IgD-negative memory B cell (primary cell): ENCODE measurements at regions not wholly inside any gene's neighbourhood (a gene's known extent, or its start where the extent isn't known, plus 50 kb on each side); places are given as distances from the start of the nearest gene placed in this dataset.
"Not testable (repeated sequence)": the region's sequence is repeated elsewhere in the genome, so short reads cannot be mapped to it uniquely, and the experiment has no call there.

ENCODE experiments used
- H3K27ac Mint-ChIP-seq, 3 donors: one replicate each; pipeline ENCODE4 v1.8.0; 2020 to 2022; ENCODE audit warnings: mild to moderate bottlenecking in 3 of 3, mixed read lengths in 3 of 3, moderate library complexity in 1 of 3
- H3K27me3 Mint-ChIP-seq: one replicate; pipeline ENCODE4 v1.8.0; 2021; ENCODE audit warnings: mixed read lengths
- H3K36me3 Mint-ChIP-seq: one replicate; pipeline ENCODE4 v1.8.0; 2020; ENCODE audit warnings: mild to moderate bottlenecking, mixed read lengths
- H3K4me1 Mint-ChIP-seq, 3 donors: one replicate each; pipeline ENCODE4 v1.8.0; 2020 to 2022; ENCODE audit warnings: mixed read lengths in 3 of 3, mild to moderate bottlenecking in 1 of 3
- H3K4me3 Mint-ChIP-seq, 4 donors: one replicate each; pipeline ENCODE4 v1.8.0; 2020 to 2022; ENCODE audit warnings: mild to moderate bottlenecking in 4 of 4, mixed read lengths in 4 of 4, moderate library complexity in 3 of 4
- H3K9me3 Mint-ChIP-seq, 3 donors: one replicate each; pipeline ENCODE4 v1.8.0; 2020 to 2021; ENCODE audit warnings: mixed read lengths in 3 of 3, mild to moderate bottlenecking in 1 of 3

DNA sequence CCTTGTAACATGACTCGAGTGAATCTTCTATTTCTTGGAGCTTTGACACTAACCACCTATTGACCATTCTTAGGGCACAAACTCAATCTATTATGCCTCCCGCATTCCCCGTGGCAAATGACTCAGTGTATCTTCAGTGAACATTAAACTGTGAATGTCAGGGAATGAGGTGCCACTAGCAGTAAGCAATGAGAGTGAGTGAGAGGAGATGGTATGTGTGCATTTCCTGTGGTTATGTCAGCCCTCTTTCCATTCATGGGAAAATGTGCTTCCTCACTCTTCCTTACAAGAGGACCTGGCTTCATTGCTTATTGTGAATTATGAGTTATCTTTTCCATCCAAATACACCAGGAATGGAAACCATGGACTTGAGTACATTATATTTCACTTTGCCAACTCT lies 229.2 kb downstream of the EMP1 start:
- Mint-ChIP-seq H3K27me3 (peaks cover 2% of the 10 kb centered on the region), H3K4me3 (no peak overlapping the region), H3K4me1 (no peaks in the 10 kb centered on the region), H3K27ac (no peak overlapping the region), H3K36me3 (peaks cover 3% of the 10 kb centered on the region), H3K9me3 (peaks cover 0 to 6% (median 0%) of the 10 kb centered on the region in 3 donors)

DNA sequence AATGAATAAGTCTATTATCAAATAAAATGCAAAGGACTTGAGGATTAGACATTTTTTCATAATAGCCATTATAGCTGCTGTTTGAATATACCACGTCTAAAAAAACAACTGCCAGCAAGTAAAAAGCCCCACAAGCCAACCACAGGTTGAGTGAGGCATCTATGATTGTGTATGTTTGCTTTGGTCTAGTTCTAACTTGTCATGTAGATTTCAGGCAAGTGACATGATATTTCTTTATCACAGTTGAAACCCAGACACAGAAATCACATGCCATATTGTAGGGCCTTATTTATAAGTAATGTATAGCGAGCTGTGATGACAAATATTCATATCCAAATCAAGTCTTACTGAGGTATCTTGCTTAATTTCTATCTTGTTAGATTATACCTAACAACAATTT lies 225.8 kb downstream of the EMP1 start:
- H3K36me3 Mint-ChIP-seq, result peaks cover 1% of the 10 kb centered on the region
- no peaks in the 10 kb centered on the region for H3K4me1 Mint-ChIP-seq
- no peak overlapping the region for H3K4me3 Mint-ChIP-seq
- H3K27me3 Mint-ChIP-seq, result peaks cover 2% of the 10 kb centered on the region
- no peaks in the 10 kb centered on the region for H3K9me3 Mint-ChIP-seq
- no peak overlapping the region for H3K27ac Mint-ChIP-seq

DNA sequence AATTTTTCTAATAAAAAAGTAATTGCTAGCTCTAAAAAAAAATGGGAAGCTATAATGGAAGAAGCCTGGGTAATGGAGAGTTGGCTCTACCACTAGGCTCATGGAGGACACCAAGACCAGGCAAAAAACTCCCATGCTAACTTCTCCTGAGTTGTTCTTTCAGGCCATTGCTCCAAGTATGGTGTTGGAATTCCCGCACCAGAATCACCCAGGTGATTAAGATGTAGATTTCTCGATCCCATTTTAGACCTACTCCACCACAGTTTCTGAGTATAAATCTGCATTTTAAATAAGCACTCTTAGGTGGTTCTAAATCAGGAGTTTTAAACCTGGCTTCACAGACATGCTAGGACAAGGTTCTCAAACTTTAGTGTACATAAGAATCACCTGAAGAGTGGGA lies 221.0 kb downstream of the EMP1 start:
- Mint-ChIP-seq H3K4me1 (no peaks in the 10 kb centered on the region), H3K27me3 (no peaks in the 10 kb centered on the region), H3K27ac (no peak overlapping the region), H3K9me3 (peaks cover 0 to 4% (median 2%) of the 10 kb centered on the region in 3 donors), H3K36me3 (peaks cover 4% of the 10 kb centered on the region), H3K4me3 (no peak overlapping the region)

DNA sequence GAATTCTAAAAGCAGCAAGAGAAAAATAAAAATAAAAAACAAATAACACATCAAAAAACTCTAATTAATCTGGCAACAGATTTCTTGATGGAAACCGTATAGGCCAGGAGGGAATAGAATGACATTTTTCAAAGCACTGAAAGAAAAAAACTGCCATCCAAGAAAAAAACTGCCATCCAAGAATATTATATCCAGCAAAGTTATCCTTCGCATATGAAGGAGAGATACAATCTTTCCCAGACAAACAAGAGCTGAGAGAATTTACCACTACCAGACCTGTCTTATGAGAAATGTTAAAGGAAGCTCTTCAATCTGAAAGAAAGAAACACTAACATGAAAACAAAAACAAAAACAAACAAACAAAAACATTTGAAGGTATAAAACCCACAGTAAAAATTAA lies 214.8 kb downstream of the EMP1 start:
- peaks cover 4% of the 10 kb centered on the region for H3K36me3 Mint-ChIP-seq
- H3K4me3 Mint-ChIP-seq, result no peak overlapping the region
- peaks cover 2 to 18% (median 17%) of the 10 kb centered on the region in 3 donors for H3K9me3 Mint-ChIP-seq
- H3K27me3 Mint-ChIP-seq, result no peaks in the 10 kb centered on the region
- H3K4me1 Mint-ChIP-seq, result no peaks in the 10 kb centered on the region
- no peak overlapping the region for H3K27ac Mint-ChIP-seq

DNA sequence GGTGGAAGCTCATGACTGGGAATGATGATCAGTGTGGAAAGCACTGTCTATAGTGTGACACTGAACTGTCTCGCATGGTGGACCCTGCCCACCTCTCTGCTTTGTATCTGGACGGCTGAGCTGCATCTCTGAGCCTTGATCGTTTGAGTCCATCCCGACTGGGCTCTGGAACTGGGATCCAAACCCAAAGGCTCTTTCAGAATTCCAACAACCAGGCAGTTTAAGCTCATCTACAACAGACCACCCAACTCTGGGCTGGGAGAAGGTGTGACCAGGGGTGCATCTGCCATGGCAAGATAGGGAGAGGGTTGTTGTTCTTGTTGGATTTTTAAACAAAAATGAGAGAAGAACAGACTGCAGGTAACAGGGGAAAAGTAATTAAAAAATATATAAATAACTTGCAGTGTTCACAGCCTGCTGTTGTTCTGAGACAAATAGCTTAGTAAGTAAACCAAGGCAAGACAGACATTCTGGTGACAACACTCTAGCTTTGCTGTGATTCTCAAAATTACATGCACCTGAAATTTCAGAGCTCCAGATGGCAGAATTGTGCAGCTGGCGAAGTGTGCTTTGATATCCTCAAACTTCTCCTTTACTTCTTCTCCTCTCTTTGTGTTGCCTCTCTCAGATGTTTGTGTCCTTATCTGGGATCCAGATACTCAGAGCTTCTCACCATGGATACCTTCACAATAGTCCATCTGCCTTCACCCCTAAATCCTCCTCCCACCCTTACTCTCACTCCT lies 209.6 kb downstream of the EMP1 start:
- no peaks in the 10 kb centered on the region for H3K27me3 Mint-ChIP-seq
- peaks cover 0 to 2% (median 0%) of the 10 kb centered on the region in 3 donors for H3K4me1 Mint-ChIP-seq
- peaks cover 0 to 10% (median 9%) of the 10 kb centered on the region in 3 donors for H3K9me3 Mint-ChIP-seq
- H3K27ac Mint-ChIP-seq, result no peak overlapping the region
- H3K36me3 Mint-ChIP-seq, result peaks cover 2% of the 10 kb centered on the region
- H3K4me3 Mint-ChIP-seq, result no peak overlapping the region

DNA sequence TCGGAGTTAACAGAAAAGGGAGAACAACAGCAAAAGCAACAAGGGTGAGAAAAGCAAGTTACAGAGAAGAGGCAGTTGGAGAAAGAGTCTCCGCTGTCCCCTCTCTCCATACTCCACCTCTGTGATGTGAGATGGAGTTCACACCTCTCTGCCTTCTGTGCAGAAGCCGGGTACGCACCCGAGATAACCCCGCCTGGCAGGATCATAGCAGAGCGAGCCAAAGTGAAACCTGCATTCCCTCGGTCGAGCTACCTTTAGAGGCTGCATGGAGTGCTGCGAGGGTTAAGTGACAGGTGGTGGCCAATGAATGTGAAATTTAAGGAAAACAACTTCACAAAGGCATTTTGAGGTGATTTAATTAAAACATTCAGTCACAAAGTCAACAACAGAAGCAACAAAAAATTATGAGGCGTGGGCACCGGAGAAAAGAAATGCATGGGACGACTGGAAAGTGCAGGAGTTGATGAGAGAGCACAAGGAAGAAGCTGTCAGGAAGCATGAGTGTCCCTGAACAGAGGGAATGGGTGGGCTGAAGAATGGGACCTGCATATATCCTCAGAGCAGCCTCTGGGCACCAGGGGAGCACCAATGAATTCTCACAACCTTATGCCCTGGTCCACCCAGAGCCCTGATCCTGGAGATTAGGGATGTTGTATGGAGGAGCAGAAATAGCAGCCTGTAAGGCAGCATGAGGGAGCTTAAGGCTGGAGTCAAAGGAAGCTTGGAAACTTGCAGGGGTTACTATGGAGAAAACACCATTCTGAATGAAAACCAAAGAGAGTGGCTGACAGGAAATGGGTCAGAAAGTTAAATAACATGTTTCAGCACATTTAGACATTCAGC lies 208.3 kb downstream of the EMP1 start:
- Mint-ChIP-seq H3K4me3 (no peak overlapping the region), H3K4me1 (peaks cover 0 to 2% (median 0%) of the 10 kb centered on the region in 3 donors), H3K36me3 (peaks cover 2% of the 10 kb centered on the region), H3K27me3 (no peaks in the 10 kb centered on the region), H3K27ac (no peak overlapping the region), H3K9me3 (peaks cover 0 to 6% (median 0%) of the 10 kb centered on the region in 3 donors)

DNA sequence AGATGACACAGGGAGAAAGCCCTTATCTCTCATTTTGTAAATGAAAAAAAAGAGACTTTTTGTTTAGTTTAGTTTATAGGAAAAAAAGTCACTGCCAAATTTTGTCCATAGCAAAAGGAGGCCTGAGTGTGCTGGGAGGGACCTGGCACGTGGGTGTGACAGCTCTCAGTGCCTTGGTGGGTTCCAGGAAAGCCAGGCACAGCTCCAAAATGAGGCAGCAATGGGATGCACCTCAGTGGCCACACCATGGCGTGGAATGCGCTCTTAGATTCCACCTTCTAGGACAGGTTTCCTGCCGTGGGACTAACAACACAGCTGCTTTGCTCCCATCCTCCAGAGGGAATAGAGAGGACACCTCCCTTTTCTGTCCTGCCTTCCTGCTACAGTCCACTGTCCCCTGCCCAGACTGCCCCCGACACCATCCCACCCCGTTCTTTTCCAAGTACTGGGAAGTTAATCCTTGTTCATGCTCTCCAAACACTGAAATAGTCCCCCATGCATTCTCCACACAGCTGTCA lies 207.6 kb downstream of the EMP1 start:
- Mint-ChIP-seq H3K36me3 (peaks cover 2% of the 10 kb centered on the region), H3K27me3 (no peaks in the 10 kb centered on the region), H3K4me1 (peaks cover 0 to 2% (median 0%) of the 10 kb centered on the region in 3 donors), H3K4me3 (no peak overlapping the region), H3K9me3 (peaks cover 0 to 6% (median 0%) of the 10 kb centered on the region in 3 donors), H3K27ac (no peak overlapping the region)

DNA sequence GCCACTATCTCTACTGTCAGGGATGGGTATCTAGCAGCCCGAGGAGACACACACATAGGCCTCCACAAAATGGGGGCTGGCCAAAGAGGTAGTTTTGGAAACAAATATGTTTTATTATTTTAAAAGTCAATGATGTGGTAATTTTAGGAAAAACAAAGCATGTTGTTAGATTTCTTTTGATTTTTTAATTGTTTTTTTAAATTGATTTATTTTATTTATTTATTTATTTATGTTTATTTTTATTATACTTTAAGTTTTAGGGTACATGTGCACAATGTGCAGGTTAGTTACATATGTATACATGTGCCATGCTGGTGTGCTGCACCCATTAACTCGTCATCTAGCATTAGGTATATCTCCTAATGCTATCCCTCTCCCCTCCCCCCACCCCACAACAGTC lies 194.8 kb downstream of the EMP1 start:
- not testable (repeated sequence) for H3K4me1 Mint-ChIP-seq, H3K27me3 Mint-ChIP-seq, H3K4me3 Mint-ChIP-seq, H3K36me3 Mint-ChIP-seq, H3K27ac Mint-ChIP-seq, H3K9me3 Mint-ChIP-seq

DNA sequence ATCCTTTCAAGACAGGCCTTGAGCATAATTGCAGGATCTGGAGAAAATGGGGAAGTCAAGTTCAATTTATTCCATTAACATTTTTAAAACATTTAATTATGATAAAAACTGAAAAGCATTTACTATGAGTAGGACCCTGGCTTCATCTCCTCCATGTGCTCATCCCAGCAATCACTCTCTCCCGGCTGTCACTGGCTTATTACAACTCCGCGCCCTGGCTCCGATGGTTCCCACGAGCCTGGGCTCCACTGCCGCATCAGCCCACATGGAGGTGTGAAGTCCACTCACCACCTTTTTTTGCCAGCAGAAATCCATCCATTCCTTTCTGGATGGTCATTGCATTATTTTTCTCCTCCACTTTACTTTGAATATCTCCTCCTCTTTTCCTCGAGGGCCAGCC lies 194.4 kb downstream of the EMP1 start:
- H3K4me1 Mint-ChIP-seq, result no peaks in the 10 kb centered on the region
- no peaks in the 10 kb centered on the region for H3K9me3 Mint-ChIP-seq
- no peak overlapping the region for H3K27ac Mint-ChIP-seq
- H3K4me3 Mint-ChIP-seq, result no peak overlapping the region
- peaks cover 3% of the 10 kb centered on the region for H3K27me3 Mint-ChIP-seq
- peaks cover 1% of the 10 kb centered on the region for H3K36me3 Mint-ChIP-seq

DNA sequence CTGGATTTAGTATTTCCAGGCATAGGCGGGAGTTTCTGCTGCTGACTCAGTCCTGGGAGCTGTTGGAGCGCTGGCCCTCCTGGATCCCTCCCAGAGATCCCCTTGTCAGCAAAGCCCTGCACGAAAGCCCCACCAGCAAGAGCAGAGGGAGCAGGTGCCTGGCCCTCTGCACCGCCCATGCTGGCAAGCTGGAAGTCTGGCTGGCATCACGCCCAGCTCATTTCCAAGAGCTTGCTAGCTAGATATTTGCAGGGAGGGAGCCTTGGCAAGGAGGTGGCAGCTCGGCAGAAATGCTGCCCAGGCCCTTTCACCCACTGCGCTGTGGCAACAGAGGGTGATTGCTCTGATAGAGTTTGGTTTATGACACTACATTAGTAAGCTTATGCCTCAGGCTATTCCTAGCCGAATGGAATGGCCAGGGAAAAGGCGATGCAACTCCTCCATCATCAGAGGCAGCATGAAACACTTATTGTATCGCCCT lies 193.9 kb downstream of the EMP1 start:
- H3K4me3 Mint-ChIP-seq, result no peak overlapping the region
- H3K36me3 Mint-ChIP-seq, result peaks cover 1% of the 10 kb centered on the region
- H3K4me1 Mint-ChIP-seq, result no peaks in the 10 kb centered on the region
- peaks cover 3% of the 10 kb centered on the region for H3K27me3 Mint-ChIP-seq
- no peaks in the 10 kb centered on the region for H3K9me3 Mint-ChIP-seq
- H3K27ac Mint-ChIP-seq, result no peak overlapping the region

DNA sequence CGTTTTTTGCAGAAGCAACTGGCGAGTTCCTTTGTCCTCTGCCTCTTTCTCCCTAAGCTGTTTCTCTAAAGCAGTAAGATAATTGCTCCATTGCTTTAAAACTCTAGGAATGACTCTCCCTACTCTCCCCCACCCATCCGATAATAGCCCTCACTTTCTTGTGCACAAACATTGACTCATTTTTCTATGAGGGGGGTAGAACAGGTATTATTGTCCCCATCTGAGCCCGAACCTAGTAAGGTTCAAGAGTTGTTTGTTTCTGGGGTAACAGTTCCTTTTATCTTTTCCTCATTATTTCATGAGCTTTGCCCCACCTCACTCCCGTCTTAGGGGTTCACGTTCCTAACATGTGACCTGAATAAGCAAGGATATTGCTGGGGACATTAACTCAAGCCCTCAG lies 190.6 kb downstream of the EMP1 start:
- Mint-ChIP-seq H3K36me3 (peaks cover 1% of the 10 kb centered on the region), H3K27me3 (peaks cover 6% of the 10 kb centered on the region), H3K27ac (peak overlapping the region in 1 of 3 donors; percentile 47), H3K4me1 (no peaks in the 10 kb centered on the region), H3K4me3 (no peak overlapping the region), H3K9me3 (no peaks in the 10 kb centered on the region)

DNA sequence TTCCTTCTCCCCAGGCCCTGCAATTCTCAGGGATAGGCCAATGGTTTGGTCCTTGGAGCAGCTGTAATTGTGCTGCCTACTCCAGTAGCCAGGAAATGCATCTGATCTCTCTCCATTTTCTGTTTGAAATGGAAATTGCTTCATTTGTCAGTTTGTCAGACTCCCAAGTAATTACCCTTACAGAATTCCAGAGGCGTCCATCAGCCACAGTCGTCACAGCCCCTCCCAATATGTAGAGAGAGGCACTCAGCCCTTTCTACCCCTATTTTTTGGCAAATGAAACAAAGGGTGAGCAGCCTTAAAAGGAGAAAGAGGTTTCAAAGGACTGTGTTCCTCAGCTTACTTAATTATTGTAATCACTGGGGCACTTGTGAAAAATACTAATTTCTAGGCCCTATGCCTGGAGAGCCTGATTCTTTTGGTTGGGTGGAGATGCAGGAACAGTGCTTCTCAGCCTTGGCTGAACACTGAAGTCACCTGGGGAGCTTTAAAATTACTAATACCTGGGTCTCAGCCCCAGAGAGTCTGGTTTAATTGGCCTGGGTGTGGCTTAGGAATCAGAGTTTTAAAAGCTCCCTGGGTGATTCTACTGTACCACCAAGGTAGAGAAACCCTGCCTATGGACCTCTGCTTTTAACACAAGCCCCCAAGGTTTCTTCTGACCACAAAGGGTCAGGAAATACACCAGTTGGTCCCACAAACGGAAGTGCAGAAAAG lies 190.0 kb downstream of the EMP1 start:
- Mint-ChIP-seq H3K27me3 (peaks cover 6% of the 10 kb centered on the region), H3K36me3 (peaks cover 1% of the 10 kb centered on the region), H3K4me3 (no peak overlapping the region), H3K4me1 (no peaks in the 10 kb centered on the region), H3K9me3 (no peaks in the 10 kb centered on the region), H3K27ac (peak overlapping the region in 1 of 3 donors; percentile 47)

DNA sequence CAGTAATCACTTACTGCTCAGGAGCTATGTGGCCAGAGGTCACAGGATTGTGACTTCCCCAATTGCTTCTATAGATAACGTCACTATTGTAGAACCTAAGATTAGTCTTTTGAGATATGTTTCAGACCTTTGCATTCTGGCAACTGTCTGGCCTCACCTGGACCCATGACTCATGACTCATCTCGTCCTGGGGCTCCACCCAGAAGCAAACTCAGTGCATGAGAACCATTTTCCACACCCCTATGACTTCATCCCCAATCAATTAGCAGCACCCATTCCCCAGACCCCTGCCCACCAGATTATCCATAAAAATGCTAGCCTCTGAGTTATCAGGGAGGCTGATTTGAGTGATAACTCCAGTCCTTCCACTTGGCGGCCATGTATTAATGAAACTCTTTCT lies 186.9 kb downstream of the EMP1 start:
- Mint-ChIP-seq H3K27me3 (peaks cover 6% of the 10 kb centered on the region), H3K36me3 (no peaks in the 10 kb centered on the region), H3K27ac (no peak overlapping the region), H3K9me3 (no peaks in the 10 kb centered on the region), H3K4me3 (no peak overlapping the region), H3K4me1 (no peaks in the 10 kb centered on the region)

DNA sequence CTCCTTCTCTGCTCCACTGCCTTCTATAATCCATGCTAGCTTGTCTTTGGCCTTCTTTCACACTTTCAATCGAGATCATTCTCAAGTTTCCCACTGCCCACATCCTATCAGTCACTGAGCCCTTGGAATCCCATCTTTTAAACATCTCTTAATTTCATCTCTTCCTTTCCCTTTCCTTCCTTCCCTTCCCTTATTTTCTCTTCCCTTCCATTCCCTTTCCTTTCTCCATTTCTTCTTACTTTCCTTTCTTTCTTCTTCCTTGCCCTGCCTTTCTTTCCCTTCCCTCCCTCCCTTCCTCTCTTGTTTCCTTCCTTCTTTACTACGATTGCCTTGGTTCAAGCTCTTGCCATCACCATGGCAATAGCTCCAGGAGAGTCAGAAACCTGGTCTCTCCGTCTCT lies 183.8 kb downstream of the EMP1 start:
- peaks cover 2% of the 10 kb centered on the region for H3K27me3 Mint-ChIP-seq
- H3K4me3 Mint-ChIP-seq, result peak overlapping the region in 1 of 4 donors; percentile 49
- H3K4me1 Mint-ChIP-seq, result no peaks in the 10 kb centered on the region
- peaks cover 1 to 5% (median 4%) of the 10 kb centered on the region in 3 donors for H3K9me3 Mint-ChIP-seq
- peaks cover 5% of the 10 kb centered on the region for H3K36me3 Mint-ChIP-seq
- no peak overlapping the region for H3K27ac Mint-ChIP-seq
